ENCODE measurements at regions not wholly inside any gene's neighbourhood (a gene's known extent, or its start where the extent isn't known, plus 50 kb on each side); places are given as distances from the start of the nearest gene placed in this dataset.
"Not testable (repeated sequence)": the region's sequence is repeated elsewhere in the genome, so short reads cannot be mapped to it uniquely, and the experiment has no call there.

DNA sequence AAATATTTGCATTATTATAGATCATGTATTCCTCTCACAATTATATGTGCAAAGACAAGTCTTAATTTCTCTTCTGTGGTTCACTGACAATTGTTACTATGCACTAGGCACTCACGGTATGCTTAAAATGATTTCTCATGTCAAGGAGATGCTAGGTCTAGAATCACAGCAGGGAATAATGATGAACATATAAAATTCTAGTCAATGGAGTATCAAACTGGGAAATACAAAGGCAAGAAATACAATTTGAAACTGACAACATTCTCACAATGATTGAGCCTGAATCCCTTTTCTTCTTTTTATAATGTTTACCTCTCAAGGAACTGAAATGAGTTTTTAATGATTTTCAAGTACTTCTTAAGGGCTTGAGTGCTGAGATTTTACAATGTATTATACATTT, 302.3 kb upstream of the GRAMD2B start:
- no peak for DNase-seq (ENCODE audit: low read depth in 2 of 2)

DNA sequence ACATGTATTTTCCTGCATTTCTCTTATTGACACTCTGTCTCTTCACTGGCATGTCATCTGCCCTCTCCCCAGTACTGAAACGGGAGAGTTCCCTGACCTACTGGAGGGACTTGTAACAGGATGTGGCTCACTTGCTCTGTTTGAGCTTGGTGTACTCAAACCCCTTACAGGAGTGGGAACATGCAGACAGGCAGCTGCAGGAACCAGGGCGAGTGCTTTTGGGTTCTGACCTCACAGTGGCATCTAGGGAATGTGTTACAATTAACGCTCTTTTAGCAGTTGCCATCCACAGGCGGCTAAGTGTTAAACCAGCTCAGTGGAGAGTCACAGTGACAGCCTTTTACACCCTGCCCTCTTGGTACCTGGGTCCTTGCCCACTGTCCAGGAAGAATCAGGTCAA, 300.3 kb upstream of the GRAMD2B start:
- no peak for DNase-seq (ENCODE audit: low read depth in 2 of 2)

DNA sequence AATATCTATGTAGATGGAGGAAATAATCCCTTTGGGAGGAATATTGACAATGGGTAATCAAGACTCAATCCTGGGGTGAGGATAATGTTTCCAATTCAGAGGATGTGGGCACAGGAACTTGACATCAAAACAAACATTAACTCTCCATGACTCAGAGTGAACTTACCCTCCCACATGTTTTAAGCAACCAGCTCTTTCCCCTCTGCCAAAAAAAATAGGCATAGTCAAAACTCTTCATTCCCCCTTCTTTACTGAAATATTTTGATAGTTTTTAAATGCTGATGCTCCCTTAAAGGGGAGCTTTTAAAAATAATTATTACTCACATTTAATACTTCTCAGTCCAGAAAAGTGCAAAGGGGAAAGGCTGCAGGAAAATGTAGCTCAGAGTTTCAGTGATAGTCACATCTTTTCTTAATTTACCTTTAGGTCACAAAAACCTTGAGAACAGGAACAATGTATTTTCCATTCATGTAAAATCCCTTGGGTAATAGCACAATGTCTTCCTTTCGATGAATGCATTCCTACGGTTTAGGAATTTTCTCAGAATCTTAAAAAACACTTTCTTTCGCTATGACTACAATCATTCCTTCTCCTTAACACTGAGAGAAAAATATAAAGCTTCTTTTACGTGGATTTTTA, 298.4 kb upstream of the GRAMD2B start:
- DNase-seq (ENCODE audit: low read depth in 2 of 2), result no peak

DNA sequence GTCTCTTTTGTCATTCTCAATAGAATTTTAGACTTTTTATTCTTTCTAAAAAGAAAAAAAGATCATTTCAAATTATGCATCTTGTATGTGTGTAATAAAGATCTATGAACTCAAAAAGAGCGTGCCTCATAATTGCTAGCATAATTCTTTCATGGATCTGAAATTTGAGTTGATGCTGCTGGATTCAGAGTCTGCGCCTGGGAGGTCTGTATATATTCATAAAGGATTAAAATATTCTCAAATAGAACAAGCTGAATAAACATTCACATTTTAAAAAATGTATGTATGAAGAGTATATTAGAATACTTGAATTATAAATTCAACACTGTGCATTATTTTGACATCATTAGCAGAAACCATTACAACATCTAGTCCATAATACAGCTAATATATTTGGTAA, 297.8 kb upstream of the GRAMD2B start:
- DNase-seq (ENCODE audit: low read depth in 2 of 2), result no peak

DNA sequence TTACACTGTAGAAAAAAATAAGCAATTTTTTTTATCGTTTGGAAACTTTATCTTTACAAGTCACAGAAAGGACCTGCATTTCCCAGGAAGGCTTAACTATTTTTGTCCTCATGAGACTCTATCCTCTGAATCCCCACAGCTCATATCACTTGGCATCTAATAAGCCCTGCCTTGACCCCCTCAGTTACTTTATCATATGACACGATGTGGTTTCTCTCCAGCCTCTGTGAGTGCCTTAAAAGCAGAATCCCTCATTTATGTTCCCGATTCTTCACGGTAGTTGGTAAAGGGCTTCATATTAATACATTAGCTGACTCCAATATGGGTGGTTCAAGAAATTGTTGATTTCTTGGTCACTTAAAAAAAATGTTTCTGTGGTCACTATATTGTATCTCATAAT, 296.6 kb upstream of the GRAMD2B start:
- DNase-seq (ENCODE audit: low read depth in 2 of 2), result no peak

DNA sequence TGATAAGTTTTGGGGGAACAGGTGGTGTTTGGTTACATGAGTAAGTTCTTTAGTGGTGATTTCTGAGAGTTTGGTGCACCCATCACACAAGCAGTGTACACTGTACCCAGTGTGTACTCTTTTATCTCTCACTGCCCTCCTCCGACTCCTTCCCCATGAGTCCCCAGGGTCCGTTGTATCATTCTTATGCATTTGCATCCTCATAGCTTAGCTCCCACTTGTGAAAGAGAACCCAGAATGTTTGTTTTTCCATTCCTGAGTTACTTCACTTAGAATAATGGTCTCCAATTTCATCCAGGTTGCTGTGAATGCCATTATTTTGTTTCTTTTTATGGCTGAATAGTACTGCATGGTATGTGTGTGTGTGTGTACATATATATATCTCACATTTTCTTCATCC, 295.8 kb upstream of the GRAMD2B start:
- DNase-seq (ENCODE audit: low read depth in 2 of 2), result not testable (repeated sequence)

DNA sequence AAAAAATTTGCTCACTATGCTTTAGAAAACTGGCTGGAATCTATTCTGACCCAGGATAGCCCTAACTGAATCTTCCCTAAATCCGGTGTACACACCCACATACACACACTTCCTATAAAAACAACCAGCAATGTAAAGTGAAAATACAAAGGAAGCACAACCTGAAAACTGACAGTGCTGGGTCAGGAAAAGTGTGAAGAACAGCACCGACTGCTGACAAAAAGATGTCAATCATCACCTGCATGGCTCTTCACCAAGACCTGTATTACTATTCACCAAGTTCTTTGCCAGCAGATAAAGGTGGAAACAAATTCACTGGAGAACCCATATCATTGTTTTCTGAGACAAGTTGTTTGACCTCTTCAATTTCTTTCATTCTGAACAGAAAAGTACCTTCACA, 293.8 kb upstream of the GRAMD2B start:
- DNase-seq (ENCODE audit: low read depth in 2 of 2), result peak in 1 of 2 donors; percentile 26

DNA sequence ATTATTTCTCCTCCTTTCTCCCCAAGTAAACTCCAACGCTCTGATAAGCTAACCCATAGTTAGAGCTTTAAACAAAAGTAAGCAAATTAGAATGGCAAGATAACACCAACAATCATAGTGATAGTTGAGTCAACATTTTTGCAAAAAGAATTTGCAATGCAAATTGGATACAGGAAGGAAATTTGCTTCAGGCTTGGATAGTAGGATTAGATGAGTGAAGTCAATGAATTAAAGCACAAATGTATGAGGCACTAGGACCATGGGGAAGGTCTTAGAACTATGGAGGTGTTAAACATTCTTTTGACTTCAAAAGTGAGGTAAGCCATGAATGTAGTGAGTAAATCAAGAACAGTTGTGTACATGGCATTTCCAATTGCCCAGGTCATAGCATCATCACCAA, 289.8 kb upstream of the GRAMD2B start:
- DNase-seq (ENCODE audit: low read depth in 2 of 2), result no peak

DNA sequence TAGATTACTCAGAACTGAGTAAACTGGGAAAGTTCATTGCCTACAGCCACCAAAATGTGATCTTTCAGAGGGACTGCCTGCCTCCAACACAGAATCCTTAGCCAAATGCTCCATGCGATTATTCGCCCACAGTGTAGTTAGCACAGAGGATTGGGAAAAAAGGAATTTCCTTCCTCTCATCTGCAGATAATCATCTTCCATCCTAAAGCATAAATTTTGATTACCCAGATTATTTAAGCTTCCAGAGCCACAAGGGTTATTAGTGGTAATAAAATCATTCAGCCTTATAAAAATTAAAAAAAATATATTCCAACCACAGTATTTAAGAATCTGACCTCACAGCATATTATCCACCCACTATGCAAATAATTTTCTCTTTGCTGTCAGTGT, 285.3 kb upstream of the GRAMD2B start:
- DNase-seq (ENCODE audit: low read depth in 2 of 2), result no peak

DNA sequence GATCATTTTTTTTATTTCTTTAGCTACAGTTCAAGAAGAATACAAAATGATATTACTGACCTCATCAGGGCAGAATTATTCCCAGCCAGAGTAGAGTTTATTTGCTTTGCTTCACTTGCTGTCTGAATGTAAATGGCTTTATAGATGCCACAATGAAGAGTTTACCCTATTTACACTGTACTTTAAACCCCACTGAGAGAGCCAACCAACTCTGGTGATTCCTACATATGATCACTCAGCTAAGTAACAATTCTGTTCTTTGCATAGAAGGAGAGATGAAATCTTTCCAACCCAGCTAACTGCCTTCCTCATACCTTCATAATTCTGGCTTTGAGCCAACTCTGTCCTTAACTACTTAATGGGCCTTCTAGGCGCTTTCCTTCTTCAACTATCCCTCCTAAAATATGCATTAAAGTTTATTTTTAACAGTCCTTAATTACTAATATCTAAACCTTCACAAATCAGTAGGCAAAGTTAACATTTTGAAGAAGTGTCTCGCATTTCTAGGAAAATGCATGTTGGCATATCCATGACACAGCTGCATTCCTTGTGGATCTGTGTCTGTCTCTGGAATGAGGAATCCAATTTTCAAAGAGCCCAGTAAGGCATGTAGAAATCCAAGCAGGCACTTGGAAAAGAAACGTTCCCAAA, 284.8 kb upstream of the GRAMD2B start:
- DNase-seq (ENCODE audit: low read depth in 2 of 2), result no peak

DNA sequence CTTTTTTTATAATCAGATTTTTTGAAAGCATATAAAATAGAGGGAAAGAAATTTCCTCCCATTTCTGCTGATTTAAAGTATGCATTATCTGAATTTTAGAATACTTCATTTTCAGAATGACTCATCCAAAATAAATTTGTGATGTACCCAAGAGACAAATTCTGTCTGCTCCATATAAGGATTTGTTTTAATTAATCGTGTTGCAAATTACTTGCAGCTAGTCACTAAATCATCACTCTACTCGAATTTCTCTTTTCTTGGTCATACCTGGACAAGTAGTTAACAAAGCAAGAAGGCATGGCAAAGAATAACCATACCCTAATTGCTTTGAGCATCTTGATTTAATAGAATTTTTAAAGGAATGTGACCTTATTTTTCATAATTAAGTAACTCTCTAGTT, 284.1 kb upstream of the GRAMD2B start:
- no peak for DNase-seq (ENCODE audit: low read depth in 2 of 2)

DNA sequence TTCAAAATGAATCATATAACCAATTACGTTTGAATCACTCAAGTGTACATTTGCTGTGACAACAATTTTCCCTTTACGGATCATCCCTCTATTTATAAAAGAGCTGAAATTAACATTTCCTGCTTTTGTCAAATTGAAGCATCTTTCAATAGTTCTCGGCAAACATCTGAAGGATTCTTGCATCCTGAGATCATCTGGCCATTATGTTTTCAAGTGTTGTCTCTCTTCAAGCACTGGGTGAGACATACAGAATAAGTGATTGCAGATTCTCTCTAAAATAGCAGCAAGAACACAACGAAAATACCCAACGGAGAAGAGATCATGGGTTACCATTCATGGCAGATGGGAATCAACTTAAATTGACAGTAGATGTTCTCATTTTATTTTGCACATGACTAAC, 283.4 kb upstream of the GRAMD2B start:
- DNase-seq (ENCODE audit: low read depth in 2 of 2), result no peak

DNA sequence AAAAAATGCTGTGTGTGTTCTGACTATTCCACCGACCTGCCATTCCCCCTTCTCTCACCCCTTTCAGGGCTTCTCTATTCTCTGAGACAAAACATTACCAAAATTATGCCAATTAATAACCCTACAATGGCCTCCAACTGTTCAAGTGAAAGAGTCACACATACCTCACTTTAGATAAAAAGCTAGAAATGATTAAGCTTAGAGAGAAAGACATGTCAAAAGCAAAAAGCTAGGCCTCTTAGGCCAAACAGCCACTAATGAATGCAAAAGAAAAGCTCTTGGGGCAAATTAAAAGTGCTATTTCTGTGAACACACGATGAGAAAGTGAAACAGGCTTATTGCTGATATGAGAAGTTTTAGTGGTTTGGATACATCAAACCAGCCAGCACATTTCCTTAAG, 279.6 kb upstream of the GRAMD2B start:
- no peak for DNase-seq (ENCODE audit: low read depth in 2 of 2)

DNA sequence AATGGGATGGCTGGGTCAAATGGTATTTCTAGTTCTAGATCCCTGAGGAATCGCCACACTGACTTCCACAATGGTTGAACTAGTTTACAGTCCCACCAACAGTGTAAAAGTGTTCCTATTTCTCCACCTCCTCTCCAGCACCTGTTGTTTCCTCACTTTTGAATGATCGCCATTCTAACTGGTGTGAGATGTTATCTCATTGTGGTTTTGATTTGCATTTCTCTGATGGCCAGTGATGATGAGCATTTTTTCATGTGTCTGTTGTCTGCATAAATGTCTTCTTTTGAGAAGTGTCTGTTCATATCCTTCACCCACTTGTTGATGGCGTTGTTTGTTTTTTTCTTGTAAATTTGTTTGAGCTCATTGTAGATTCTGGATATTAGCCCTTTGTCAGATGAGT, 272.9 kb upstream of the GRAMD2B start:
- DNase-seq (ENCODE audit: low read depth in 2 of 2), result not testable (repeated sequence)

DNA sequence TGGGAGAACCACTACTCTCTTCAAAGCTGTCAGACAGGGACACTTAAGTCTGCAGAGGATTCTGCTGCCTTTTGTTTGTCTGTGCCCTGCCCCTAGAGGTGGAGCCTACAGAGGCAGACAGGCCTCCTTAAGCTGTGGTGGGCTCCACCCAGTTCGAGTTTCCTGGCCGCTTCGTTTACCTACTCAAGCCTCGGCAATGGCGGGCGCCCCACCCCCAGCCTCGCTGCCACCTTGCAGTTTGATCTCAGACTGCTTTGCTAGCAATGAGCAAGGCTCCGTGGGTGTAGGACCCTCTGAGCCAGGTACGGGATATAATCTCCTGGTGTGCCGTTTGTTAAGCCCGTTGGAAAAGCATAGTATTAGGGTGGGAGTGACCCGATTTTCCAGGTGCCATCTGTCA, 267.9 kb upstream of the GRAMD2B start:
- DNase-seq (ENCODE audit: low read depth in 2 of 2), result not testable (repeated sequence)

DNA sequence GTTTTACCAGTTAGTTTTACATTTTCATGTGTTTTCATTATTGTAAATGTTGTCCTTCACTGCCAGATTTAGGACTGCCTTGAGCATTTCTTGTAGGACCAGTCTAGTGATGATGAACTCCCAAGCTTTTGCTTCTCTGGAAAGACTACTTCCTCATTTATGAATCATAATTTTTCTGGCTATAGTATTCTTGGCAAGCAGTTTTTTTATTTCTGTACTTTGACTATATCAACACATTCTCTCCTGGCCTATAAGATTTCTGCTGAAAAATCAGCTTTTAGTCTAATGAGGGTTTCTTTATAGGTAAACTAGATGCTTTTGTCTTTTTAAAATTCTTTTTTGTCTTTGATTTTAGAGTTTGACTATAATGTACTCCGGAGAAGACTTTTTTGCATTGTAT, 256.8 kb upstream of the GRAMD2B start:
- no peak for DNase-seq (ENCODE audit: low read depth in 2 of 2)

DNA sequence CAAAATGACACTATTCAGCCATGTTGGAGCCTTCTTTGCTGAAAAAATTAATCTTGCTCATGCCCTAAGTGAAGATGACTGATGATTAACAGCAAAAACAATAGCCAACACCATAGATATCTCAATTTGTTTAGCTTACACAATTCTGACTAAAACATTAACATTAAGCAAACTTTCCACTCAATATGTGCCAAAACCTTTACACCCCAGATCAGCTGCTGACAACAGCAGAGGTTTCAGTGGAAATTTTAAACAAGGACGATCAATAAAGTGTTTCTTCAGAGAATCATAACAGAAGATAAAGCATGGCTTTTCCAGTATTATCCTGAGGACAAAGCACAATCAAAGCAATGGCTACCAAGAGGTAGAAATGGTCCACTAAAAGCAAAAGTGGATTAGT, 254.4 kb upstream of the GRAMD2B start:
- DNase-seq (ENCODE audit: low read depth in 2 of 2), result no peak

DNA sequence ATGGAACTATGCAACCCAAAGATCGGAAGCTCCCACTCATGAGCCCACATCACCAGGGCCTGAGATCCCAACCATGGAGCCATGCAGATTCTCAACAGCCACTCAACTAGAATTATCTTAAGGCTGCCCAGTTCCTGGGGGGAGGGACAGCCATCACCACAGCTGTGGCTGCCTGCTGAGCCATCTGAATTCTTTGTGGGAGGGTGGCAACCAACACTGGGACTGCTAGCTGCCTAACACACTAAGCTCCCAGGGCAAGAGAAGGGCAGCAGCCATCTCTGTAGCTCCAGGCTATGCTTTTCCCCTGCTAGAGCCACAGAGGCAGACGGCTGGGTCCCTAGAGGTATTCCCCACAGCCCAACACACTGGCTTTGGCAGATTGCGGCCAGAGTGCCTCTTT, 251.3 kb upstream of the GRAMD2B start:
- DNase-seq (ENCODE audit: low read depth in 2 of 2), result no peak

DNA sequence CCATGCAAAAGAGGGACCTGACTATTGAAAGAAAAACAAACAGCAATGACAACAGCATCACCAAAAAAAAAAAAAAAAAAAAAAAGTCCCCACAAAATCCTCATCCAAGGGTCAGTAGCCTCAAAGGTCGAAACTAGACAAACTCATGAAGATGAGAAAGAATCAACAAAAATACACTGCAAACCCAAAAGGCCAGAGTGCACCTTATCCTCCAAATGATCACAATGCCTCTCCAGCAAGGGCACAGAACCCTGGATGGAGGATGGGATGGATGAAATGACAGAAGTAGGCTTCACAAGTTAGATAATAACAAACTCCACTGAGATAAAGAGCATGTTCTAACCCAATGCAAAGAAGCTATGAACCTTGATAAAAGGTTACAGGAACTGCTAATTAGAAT, 250.4 kb upstream of the GRAMD2B start:
- no peak for DNase-seq (ENCODE audit: low read depth in 2 of 2)

DNA sequence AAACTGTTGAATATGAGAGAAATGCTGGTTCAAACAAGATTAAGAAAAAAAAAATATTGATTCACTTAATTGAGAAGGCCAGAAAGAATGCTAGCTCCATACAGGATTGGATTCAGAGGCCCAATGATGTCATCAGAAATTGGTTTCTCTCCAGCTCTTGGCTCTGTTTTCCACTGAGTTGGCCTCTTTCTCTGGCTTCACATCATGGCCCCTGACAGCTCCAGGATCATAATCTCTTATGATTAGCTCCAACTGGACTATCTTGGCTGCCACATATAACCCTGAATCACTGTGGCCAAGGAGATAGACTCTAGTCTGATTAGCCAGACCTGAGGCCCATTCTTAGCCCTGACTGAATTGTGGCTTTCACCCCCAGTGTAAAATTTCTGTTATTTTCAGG, 244.7 kb upstream of the GRAMD2B start:
- no peak for DNase-seq (ENCODE audit: low read depth in 2 of 2)

DNA sequence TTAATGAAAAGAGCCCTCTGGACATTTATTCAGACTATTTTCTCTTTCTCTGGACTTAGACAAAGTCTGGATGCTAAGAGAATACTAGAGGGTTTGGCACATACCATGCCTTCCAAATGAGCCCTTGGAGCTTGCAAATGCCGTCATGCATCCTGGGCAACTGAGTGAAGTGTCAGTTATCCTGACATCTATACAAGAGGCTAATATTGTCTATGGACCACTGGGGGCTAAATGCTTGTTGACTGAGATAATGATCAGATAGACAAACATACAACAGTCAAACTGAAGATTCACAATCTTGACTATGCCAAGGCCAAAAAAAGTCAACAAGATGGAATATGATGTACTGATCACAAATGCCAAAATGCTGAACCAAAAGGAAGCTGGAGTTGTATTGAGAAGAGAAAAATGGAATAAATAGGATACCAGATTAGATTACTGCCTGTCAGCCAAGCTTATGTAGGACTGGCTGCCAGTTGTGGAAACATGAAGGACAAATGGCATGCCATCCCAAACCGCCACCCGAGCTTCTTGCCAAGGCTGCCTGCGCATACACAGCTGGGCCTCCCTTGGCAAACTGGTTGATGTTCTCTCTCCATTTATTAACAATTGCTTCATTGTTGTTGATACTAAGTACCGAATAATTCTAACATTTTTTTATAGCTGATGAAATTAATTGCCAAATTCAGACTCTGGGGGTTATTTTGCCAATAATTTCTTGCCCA, 240.1 kb upstream of the GRAMD2B start:
- DNase-seq (ENCODE audit: low read depth in 2 of 2), result no peak

DNA sequence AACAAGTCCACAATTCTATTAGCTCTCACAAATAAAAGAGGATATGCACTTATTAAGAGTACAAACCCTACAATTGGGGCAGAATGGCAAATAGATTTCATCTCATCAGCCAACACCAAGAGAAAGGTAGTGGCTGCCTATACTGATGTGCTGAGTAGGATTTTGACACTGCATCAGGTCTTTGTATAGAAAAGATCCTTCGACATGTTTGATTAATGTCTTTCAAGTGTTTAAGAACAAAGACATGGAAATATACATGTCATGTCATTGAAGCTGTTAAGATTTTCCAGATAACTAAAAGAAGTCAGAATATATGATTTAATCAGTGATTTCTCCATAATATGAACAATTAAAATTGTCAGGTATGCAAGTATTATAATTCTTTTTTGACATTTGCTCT, 238.7 kb upstream of the GRAMD2B start:
- DNase-seq (ENCODE audit: low read depth in 2 of 2), result no peak

DNA sequence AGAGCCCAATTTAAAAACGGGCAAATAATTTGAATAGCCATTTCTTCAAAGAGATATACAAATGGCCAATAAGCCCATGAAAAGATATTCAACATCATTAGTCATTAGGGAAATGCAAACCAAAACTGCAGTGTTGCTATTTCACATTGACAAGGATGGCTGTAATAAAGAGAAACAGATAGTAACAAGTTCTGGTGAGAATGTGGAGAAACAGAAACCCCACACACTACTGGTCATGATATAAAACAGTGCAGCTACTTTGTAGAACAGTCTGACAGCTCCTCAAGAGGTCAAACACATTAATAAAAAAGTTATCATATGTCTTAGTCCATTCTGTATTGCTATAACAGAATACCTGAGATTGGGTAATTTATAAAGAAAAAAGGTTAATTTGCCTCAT, 237.0 kb upstream of the GRAMD2B start:
- DNase-seq (ENCODE audit: low read depth in 2 of 2), result no peak
